ENCODE measurements at regions not wholly inside any gene's neighbourhood (a gene's known extent, or its start where the extent isn't known, plus 50 kb on each side); places are given as distances from the start of the nearest gene placed in this dataset.

DNA sequence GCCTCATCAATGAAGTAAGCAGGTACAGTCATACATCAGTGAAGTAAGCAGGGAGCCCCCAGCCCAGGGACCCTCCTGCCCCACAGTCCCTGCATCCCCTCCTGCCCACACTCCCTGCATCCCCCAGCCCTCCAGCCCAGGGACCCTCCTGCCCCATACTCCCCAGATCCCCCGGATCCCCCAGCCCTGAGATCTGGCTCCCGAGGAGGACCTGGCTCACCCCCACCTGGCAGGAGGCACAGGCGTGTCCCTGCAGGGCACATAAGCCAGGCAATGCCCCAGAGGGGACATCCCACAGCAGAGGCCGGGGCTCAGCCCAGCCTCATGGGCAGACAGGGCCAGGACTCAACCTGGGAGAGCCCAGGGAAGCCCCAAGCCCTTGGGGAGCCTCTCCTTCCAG lies 53.6 kb upstream of the TPM4 start:
- DNase-seq, result no peak

DNA sequence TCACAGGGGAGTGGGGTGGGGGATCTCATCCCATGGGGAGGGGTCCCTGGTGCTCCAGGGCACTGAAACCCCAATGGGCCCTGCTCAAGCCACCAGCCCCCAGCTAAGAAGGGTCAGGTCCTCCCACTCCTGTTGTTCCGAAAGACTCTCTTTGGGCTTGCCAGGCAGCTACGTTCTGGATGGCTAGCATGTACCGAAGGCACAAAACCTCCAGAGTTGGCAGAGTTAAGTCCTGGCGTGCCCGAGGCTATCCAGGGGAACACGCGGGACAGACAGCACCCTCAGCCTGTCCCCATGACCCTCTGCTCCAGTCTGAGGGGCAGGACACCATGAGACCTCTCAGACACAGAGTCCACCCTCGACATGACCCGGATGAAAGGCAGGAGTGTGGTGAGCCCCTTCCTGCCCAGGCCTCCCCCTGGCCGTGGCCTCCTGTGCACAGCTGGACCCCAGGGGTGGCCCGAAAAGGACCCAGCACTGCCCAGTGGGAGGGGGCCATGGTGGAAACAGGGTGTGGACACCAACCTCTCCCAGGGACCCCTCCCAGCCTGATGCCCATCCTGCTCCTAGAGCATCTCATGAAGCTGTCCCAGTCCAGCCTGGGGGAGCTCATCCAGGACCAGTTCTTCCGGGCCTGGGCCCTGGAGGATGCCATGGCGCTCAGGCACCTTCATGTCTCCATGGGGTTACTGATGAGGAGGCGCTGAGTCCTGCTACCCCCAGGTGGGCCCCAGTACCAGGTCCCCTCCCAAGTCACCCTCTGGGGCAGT lies 53.0 kb upstream of the TPM4 start:
- DNase-seq, result no peak

DNA sequence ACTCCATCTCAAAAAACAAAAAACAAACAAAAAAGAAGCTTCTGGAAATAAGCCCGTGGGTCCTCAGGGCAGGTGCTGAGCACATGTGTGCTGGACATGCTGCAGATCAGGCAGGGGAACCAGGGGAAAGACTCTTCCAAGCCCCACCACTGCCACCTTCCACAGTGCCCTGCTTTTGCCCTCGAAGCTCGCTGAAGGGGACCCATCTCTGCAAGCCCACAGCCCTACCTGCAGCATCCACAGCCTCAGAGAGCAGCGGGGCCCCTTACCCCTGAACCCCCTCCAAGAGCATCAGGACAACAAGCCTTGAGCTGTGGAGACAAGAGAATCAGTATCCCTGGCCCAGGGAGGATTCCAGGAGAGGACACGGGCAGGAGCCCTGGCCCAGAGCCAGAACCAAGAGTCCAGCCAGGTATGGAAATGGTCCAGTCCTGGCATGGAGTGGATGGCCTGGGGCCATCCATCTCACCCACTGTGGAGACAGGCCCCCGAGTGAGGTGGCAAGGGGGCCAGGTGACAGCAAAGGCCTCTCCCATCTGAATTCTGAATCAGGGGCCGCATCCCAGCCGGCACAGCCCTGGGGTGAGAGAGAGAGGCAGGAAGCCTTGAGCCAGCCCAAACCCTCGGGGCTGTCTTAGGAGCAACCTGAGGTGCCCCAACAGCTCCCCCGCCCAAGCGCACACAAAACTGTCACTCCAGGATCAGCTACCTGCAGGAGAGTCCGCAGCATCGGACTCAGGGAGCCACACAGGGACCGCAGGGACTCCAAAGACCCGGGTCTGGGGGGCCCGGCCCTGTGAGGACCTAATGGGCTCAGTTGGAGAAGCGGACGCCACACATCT lies 51.8 kb upstream of the TPM4 start:
- DNase-seq, result no peak

DNA sequence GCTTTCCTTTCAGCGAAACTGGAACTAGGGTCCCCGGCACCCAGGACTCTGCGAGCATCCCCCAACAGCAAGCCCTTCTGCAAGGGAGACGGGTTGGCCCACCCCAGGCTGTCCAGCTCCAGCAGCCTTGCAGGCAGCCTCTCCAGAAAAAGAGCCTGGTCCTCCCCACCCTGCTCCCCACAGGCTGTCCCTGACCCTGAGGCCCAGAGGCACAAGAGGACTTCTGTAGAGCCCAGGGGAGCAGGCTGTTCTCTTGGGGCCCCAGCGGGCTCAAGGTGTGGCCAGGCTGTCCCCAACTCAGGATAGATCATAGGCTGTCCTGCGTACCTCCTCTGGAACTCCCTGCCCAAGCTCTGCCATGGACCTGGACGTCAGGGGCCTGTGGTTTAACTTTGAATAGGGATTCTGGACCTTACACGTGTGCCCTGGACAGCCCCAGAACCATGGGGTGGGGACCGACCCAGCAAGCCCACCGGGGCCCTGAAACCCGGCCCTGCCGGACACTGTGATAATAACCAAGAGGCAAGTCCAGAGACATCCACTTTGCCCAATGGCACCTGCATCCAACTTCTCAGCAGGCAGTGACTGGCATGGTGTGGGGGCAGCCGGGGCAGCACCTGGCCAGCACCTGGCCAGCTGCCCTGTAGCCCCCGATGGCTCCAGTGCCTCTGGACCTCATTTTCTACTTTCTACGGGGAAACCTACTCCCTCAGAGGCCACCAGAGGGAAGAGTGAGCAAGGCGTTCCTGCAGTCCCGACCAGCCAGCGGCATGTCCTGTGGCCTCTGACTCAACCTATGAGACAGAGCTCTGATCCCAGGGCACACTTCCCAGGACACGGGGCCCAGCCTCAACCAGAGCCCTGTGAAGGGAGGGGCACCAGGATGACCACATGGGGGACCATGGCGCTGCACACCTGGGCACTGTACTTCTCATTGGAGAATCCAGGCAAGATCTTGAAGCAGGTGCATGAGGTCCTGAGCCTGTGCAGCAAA lies 50.9 kb upstream of the TPM4 start:
- DNase-seq, result no peak

DNA sequence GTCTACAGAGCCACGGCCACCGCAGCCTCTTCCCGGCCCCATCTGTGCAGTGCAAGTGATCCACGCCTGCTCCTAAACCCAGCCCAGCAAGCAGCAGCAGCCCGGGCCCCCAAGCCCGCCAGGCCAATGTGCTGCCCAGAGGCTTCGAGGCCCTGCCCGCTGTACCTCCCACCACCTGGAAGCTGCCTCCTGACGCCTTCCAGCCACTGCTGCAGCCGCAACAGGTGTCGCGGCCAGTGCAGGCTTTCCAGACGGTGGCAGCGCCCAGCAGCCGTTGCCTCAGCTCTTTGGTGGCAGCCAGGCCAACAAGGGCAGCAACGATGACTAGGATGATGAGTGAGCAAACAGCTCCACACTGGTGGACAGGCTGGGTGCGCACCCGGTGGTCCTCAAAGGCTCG lies 50.2 kb upstream of the TPM4 start:
- DNase-seq, result no peak
